Renal cortex interstitium (tissue), 11 donors: ENCODE measurements at regions not wholly inside any gene's neighbourhood (a gene's known extent, or its start where the extent isn't known, plus 50 kb on each side); places are given as distances from the start of the nearest gene placed in this dataset.
A peak's percentile ranks its signal among the peaks of the same experiment; 100 is the strongest.

Experiments used
- DNase-seq, 11 donors: peaks; one replicate each; pipeline ENCODE4 v3.0.0-alpha.2; 2013; ENCODE audit warnings: low read depth in 9 of 11, low spot score in 4 of 11; ENCODE audit errors: extremely low read depth in 1 of 11

- no peak for DNase-seq
Observed at GRCh38 chr5:2011481-2012411, 129.0 kb upstream of the IRX4 start.

DNA sequence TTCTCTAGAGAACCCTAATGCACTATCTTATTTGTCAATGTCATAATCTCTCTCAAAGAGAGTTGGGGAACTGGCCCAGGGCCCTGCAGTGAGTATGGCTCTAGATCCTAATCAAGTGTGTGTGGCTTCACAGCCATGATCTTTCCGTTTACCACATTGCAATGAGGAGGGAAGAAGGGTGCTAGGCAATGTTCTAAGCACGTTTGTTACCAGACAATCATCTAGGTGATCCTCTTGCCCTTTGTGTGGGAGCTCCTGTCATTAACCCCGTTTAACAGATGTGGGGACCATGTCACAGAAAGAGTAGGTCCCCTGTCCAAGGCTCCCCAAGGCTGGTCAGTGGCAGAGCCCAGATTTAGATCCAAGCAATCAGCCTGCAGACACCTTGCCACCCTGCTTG, 128.2 kb upstream of the IRX4 start:
- no peak for DNase-seq

DNA sequence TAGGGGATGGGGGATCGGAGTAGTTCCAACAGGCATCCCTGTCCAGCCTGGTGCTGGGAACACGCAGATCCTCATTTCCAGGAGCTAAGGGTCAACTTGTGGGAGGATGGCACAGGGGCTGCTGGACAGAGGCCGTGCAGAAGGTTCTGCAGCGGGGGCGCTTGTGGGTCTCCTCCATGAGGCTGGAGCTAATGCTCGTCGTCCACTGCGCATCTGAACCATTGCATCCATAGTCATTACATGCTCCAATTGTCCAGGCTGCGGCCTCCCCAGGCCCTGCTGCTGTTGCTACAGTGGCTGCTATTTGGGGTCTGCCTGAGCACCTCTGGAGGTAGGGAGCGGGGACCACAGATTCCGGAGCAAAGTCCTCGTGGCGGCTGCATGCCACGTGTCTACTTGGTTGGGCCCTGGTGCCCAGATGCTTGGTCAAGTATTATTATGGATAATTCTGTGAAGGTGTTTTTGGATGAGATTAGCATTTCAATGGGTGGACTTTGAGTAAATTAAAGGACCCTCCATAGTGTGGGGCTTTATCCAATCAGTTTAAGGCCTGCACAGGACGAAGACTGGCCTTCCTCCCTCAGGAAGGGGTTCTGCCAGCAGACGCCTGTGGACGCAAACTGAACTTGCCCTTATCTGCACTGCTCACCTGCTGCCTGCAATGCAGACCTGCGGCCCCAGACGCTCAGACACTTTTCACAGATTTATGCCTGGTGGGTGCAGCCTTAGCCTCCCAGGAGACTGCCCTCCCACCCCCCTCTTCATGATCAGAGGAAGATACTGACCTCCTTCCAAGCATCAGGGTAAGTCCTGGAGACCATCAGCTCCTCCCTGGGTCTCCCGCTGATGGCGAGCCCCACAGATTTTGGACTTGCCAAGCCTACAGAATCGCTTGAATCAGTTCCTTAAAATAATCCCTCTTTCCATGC, 127.5 kb upstream of the IRX4 start:
- no peak for DNase-seq

DNA sequence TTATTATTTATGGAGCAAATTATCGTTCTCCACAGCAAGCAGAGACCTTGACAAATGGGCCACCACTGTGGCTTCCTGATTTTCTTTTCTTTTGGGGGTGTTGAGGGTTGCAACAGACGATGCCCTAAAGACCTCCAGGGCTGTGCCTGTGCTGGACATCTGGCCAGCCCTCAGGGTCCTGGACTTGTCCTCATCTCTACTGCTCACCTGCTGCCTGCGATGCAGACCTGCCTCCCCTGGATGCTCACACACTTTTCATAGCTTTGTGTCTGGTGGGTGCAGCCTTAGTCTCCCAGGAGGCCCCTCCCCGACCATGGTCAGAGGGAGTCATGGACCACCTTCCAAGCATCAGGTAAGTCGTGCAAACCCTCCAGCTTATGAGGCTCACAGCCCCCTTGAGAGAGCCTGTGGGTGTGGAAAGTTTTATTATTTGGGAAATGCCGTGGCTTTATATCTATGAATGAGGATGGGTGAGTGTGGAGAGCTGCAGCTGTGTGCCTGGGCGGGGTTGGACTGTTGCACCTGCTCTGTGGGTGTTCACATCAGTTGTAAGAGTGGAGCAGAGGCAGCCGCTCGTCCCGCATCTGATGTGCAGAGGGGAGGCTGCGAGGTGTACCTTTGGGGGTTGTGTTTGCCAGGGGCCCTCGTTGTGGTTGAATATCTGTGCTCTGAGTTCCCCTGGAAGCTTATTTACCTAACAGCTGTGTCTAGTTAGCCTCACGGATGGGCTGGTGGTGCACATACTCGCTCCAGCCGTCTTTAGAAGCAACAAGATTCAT, 126.3 kb upstream of the IRX4 start:
- no peak for DNase-seq

GRCh38 chr5:2007878-2008501, 125.3 kb upstream of the IRX4 start:
- peak in 6 of 11 donors; percentile 2 to 9 (median 6) for DNase-seq

- no peak for DNase-seq
Observed at GRCh38 chr5:2007496-2007877, 124.8 kb upstream of the IRX4 start.

- DNase-seq = no peak
Observed at GRCh38 chr5:2006971-2007291, 124.2 kb upstream of the IRX4 start.

GRCh38 chr5:2006193-2006970, 123.7 kb upstream of the IRX4 start:
- no peak for DNase-seq

DNA sequence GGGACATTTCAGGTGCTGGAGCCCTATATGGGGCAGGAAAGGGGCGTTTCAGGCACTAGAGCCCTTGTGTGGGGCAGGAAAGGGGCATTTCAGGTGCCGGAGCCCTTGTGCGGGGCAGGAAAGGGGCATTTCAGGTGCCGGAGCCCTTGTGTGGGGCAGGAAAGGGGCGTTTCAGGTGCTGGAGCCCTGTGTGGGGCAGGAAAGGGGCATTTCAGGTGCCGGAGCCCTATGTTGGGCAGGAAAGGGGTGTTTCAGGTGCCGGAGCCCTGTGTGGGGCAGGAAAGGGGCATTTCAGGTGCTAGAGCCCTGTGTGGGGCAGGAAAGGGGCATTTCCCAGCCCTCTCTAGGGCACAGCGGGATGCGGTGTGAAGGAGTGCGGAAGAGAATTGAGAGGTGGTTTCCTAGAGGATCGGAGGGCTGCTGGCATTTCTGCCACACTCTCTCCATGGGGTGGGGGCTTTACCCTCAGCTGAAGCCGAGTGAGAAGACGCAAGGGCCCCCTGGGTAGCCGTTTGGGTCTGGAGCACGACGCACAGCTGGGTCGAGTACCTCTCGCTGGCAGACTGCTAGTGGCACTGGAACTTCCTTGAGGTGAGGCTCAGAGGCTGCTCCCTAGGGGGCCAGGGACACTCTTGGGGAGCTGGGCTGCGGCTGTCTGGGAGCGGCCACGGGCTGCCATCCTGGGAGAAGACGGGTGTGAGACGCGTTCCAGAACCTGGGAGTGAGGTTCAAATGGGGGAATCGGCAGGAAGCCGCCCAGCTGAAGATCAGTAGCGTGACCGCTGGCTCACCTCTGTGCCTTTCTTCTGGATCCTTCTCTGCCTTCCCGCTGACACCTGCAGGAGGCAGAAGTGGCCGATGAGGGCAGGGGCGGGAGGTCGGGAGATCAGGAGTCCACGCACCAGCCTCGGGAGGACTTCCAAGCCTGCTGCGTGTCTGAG, 122.6 kb upstream of the IRX4 start:
- DNase-seq = no peak

DNA sequence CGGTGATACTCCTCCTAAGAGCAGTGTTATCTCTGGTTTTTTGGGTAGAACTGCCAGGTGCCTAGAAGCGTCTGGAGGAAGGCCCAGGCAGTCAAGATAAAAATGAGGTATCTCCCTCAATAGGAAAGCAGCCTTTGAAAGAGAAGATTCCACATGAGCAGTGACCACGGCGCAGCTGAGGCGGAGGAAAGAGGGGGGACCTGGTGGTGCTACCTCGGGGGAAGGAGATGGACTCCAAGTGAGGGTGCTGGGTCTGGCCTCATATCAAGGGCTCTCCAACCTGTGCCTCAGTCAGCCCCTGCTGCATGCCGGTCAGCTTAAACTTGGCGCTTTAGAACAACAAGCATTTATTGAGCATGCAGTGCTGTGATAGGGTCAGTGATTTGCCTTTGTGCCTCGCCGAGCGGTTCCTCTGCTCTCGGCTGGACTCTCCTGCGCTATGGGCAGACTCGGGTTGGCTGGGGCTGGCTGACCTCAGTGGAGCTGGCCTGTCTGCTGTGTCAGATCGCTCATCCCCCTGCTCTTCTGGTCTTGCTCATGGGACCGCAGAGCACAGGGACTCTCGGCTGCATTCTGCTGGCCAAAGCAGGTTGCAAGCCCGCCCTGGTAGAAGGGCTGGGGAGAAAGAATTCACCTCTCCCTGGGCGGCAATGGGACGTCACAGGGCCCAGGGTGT, 121.1 kb upstream of the IRX4 start:
- DNase-seq = no peak

- no peak for DNase-seq
Observed at GRCh38 chr5:2003206-2003605, 120.5 kb upstream of the IRX4 start.

- DNase-seq = no peak
Observed at GRCh38 chr5:2001300-2001699, 118.6 kb upstream of the IRX4 start.

DNA sequence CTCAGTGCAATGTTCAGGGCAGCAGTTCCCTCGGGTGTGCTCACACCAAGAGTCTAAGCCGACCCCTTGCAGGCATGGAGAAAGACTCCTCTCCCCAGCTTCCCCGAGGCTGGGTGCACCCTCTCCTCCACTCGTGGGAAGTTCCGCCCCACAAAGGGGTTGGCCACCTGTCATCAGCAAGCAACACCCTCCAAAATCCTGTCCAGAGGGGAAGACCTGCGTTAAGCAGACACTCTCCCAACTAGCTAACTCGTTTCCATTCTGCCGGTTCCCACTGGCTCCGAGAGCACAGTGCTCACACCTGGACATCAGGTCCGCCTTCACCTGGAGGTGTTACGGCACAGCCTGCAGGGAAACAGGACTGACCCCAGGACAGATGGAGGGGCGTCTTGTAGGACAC, 117.9 kb upstream of the IRX4 start:
- DNase-seq = no peak

DNA sequence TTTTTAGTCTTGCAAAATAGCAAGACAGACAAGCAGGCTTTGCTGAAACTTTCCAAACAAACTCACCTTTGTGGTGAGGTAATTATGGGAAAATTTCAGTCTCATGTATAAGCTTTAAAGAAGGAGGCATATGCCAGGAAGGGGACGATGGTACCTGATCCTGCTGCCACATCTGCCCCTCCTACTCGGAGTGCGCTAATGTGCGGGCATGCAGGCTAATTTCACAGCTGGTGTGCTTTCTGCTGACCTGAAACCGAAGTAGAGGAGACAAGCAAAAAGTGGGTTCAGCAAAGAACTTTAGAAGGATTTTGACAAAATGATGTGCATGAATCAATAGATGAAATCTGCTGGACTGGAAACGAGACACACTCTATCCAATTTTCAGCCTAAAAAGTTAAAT, 117.1 kb upstream of the IRX4 start:
- DNase-seq = no peak

DNA sequence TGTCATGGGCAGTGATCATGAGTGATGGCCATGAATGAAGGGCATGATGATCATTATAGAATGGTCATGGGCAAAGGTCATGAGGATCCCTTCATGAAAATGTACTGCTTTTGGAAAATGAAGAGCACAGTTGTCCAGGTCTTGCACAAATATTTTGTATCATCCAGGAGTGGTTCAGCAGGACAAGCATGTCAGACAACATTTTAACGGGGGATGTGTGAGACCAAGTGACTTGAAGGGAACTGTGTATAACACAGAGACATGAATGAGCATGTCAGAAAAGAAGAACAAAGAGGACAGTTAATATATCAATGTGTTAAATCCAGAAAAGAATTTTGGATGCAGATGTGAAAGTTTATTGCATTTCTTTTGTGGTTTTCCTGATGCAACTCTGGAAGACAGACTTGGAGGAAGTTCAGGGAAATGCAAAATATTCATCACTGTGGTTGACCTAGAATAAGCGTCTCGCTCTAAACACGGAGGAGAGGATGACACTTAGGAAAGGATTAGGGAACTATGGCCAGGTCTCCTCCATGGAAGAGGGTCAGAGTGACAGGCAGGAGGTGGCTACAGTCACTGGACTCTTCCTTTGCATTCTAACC, 116.1 kb upstream of the IRX4 start:
- DNase-seq = no peak

DNA sequence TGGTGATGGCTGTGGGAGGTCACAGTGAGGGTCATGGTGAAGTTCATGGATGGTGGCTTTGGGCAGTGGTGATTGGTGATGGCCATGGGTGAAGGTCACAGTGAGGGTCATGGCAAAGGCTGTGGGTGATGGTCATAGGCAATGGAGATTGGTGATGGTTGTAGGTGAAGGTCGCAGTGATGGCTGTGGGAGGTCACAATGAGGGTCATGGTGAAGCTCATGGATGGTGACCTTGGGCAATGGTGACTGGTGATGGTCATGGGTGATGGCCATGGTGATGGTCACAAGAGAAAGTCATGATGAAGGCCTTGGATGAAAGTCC, 115.6 kb upstream of the IRX4 start:
- DNase-seq = no peak
